OCI-LY7 (cell line): ENCODE measurements at regions not wholly inside any gene's neighbourhood (a gene's known extent, or its start where the extent isn't known, plus 50 kb on each side); places are given as distances from the start of the nearest gene placed in this dataset.
A peak's percentile ranks its signal among the peaks of the same experiment; 100 is the strongest.

Experiments used
- BruUV-seq: library from RNA; stranded (reverse); fragments of 400-500 nt; replicated peaks from 2 replicates; lab custom pipeline; 2021; lab: Mats Ljungman, UMichigan
- CTCF ChIA-PET: fragments of 300-600 bp; sonication (Branson Sonifier 250); formaldehyde crosslinking; loops from one replicate; lab custom pipeline; 2022; ENCODE audit warnings: antibody characterized with exemption; ENCODE audit not compliant: unreplicated experiment; lab: Charles Lee
- POLR2A ChIA-PET: fragments of 300-600 bp; sonication (Branson Sonifier 250); formaldehyde crosslinking; loops from one replicate; lab custom pipeline; 2022; ENCODE audit warnings: antibody characterized with exemption; lab: Charles Lee
- DNase-seq: peaks from one replicate; pipeline ENCODE4 v3.0.0-alpha.2; 2015; ENCODE audit warnings: low spot score
- H2AFZ ChIP-seq: fragments of 200-600 bp; sonication (generic), shearing (Covaris generic); 2 replicates; pipeline ENCODE4 v1.6.1; 2014; ENCODE audit warnings: mild to moderate bottlenecking, antibody characterized with exemption, low read length, moderate library complexity
- H3K27ac ChIP-seq: fragments of 200-600 bp; sonication (generic); 2 replicates; pipeline ENCODE4 v1.5.1; 2014; ENCODE audit warnings: mixed run types, low read depth, mild to moderate bottlenecking, moderate library complexity, low read length, inconsistent platforms; ENCODE audit not compliant: poor library complexity, severe bottlenecking
- H3K36me3 ChIP-seq: fragments of 200-600 bp; sonication (generic); 2 replicates; pipeline ENCODE4 v1.6.1; 2014; ENCODE audit warnings: mild to moderate bottlenecking, antibody characterized with exemption, low read length, moderate library complexity, mixed read lengths; ENCODE audit not compliant: insufficient read depth
- H3K4me1 ChIP-seq: fragments of 200-600 bp; sonication (generic); 2 replicates; pipeline ENCODE4 v1.5.1; 2014; ENCODE audit warnings: mild to moderate bottlenecking, low read length; ENCODE audit not compliant: insufficient read depth, poor library complexity, severe bottlenecking
- H3K4me2 ChIP-seq: fragments of 200-600 bp; sonication (generic); 2 replicates; pipeline ENCODE4 v1.6.1; 2014; ENCODE audit warnings: mild to moderate bottlenecking, low read length
- H3K4me3 ChIP-seq: fragments of 200-600 bp; sonication (generic); 2 replicates; pipeline ENCODE4 v1.5.1; 2014; ENCODE audit warnings: mild to moderate bottlenecking, low read depth, low read length; ENCODE audit not compliant: poor library complexity, severe bottlenecking
- H3K79me2 ChIP-seq: fragments of 200-600 bp; sonication (generic); 2 replicates; pipeline ENCODE4 v1.6.1; 2016; ENCODE audit warnings: low read depth, mild to moderate bottlenecking, low read length, moderate library complexity, mixed read lengths; ENCODE audit not compliant: insufficient read depth
- H3K9me2 ChIP-seq: fragments of 200-600 bp; sonication (generic); 2 replicates; pipeline ENCODE4 v1.6.1; 2016; ENCODE audit warnings: mild to moderate bottlenecking, low read length, mixed read lengths; ENCODE audit not compliant: insufficient read depth
- H3K9me3 ChIP-seq: fragments of 200-600 bp; sonication (generic); 2 replicates; pipeline ENCODE4 v1.6.1; 2014; ENCODE audit warnings: mild to moderate bottlenecking, mixed run types, low read length, mixed read lengths
- H4K20me1 ChIP-seq: fragments of 200-600 bp; sonication (generic); 2 replicates; pipeline ENCODE4 v1.6.1; 2014; ENCODE audit warnings: mild to moderate bottlenecking, antibody characterized with exemption, low read length, moderate library complexity, mixed read lengths; ENCODE audit not compliant: insufficient read depth
- EZH2phosphoT487 ChIP-seq: fragments of 200-600 bp; sonication (generic); IDR thresholded peaks from 2 replicates; pipeline ENCODE4 v1.6.1; 2018; ENCODE audit warnings: low read depth, borderline replicate concordance, mild to moderate bottlenecking, mixed run types, antibody characterized with exemption, low read length, moderate library complexity, mixed read lengths
- intact Hi-C: fragments of 100-400 bp; cut with micrococcal nuclease; formaldehyde crosslinking; loops from one replicate; pipeline ENCODE4 v1.10.0; 2022; ENCODE audit not compliant: unreplicated experiment
- TF ChIP-seq, protein P1 (sequence below): fragments of 200-600 bp; sonication (generic); conservative IDR thresholded peaks from 2 replicates; pipeline ENCODE4 v1.5.1; 2014; ENCODE audit warnings: mild to moderate bottlenecking, antibody characterized with exemption, low read length, moderate library complexity, mixed read lengths

DNA sequence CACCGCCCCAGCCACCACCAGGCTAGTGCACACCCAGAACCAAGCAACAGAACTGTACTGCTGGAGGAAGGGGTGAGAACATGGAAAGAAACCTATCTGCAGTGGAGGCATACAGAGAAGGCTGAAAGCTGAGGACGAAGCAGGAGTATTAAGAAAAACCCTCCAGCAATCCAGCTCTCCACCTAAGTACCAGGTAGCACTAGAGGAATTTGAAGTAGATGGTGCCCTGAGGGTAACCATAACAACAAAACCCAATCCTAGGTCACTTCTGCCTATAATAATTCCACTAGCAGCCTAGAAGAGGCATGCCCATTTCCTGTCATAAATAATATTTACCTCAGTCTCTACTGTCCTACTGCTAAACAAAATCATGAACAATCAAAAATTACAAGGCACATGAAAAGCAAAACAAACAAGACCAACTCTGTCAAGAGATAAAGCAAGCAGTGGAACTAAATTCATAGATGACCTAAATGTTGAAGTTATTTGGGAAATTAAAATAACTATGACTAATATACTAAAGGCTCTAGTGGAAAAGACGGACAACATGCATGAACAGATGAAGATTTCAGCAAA, 51.1 kb downstream of the HYCC1 start:
- TF ChIP-seq, protein P1, sequence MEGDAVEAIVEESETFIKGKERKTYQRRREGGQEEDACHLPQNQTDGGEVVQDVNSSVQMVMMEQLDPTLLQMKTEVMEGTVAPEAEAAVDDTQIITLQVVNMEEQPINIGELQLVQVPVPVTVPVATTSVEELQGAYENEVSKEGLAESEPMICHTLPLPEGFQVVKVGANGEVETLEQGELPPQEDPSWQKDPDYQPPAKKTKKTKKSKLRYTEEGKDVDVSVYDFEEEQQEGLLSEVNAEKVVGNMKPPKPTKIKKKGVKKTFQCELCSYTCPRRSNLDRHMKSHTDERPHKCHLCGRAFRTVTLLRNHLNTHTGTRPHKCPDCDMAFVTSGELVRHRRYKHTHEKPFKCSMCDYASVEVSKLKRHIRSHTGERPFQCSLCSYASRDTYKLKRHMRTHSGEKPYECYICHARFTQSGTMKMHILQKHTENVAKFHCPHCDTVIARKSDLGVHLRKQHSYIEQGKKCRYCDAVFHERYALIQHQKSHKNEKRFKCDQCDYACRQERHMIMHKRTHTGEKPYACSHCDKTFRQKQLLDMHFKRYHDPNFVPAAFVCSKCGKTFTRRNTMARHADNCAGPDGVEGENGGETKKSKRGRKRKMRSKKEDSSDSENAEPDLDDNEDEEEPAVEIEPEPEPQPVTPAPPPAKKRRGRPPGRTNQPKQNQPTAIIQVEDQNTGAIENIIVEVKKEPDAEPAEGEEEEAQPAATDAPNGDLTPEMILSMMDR: no peak
- no peak for TF ChIP-seq EZH2phosphoT487
- no peak overlapping the region for H3K27ac ChIP-seq
- no peaks in the 10 kb centered on the region for H3K4me1 ChIP-seq
- DNase-seq: no peak
- BruUV-seq: no TSS peak
- H4K20me1 ChIP-seq: no peaks in the 10 kb centered on the region
- H2AFZ ChIP-seq: no peak overlapping the region
- POLR2A ChIA-PET: interaction anchor here (0.7 to 1.5 kb wide), 2 partner anchors 11 to 22 kb away, joined by 3 to 6 read pairs; no protein-coding TSS in a partner anchor
- H3K9me3 ChIP-seq: no peaks in the 10 kb centered on the region
- H3K4me3 ChIP-seq: no peak overlapping the region
- peaks cover 85% of the 10 kb centered on the region for H3K36me3 ChIP-seq
- intact Hi-C loops: no loop called here
- no peaks in the 10 kb centered on the region for H3K9me2 ChIP-seq
- no peak overlapping the region for H3K4me2 ChIP-seq
- no peaks in the 10 kb centered on the region for H3K79me2 ChIP-seq
- CTCF ChIA-PET: no interaction called here

DNA sequence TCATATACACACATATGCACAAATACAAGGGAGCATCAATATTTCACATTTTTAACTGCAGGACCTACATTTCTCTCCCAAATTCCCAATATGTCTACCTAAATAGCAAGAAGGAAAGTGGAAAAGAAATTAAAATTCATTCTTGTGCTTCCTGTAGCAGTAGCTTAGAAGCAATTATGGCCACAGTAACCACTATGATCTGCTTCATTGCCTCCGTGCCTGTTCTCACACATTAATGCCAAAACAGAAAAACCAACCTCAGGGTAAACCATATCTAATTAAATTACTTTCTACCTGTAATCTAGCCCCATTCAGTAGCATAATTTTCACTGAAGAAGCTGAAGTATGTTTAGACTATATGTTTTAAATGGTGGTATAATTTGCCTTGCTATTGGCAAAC, 55.2 kb downstream of the HYCC1 start:
- no peak overlapping the region for H3K4me3 ChIP-seq
- intact Hi-C loops: loop anchor here (5.0 kb wide), 1 partner anchor 54 kb away; the partner anchor contains the start of gene HYCC1
- H3K9me3 ChIP-seq: no peaks in the 10 kb centered on the region
- TF ChIP-seq, protein P1: no peak
- TF ChIP-seq EZH2phosphoT487: no peak
- H3K36me3 ChIP-seq: peaks cover 80% of the 10 kb centered on the region
- ChIA-PET POLR2A (interaction anchor here (0.7 to 1.1 kb wide), 5 partner anchors 12 to 97 kb away, joined by 3 to 4 read pairs (median 3); no protein-coding TSS in a partner anchor), CTCF (no interaction called here)
- no TSS peak for BruUV-seq
- H4K20me1 ChIP-seq: no peaks in the 10 kb centered on the region
- H2AFZ ChIP-seq: no peak overlapping the region
- H3K27ac ChIP-seq: no peak overlapping the region
- DNase-seq: no peak
- H3K4me2 ChIP-seq: no peak overlapping the region
- H3K9me2 ChIP-seq: no peaks in the 10 kb centered on the region
- no peaks in the 10 kb centered on the region for H3K4me1 ChIP-seq
- H3K79me2 ChIP-seq: no peaks in the 10 kb centered on the region

DNA sequence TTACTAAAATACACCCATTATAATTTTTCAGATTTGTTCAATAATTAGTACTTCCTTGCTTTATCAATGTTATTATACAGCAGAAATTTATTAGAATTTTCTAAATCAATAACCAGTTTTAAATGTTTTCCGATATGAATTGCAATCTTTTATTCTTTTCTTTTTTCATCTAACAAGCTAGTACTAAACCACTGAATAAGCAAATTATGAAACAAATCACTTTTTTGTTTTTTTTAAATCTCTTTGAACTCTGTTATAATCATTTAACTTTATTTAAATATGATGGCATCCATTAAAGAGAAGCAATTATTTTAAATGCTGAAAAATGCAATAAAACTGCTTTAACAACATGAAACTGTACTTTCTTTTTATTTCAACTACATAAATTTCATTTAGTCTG, 59.7 kb downstream of the HYCC1 start:
- Histone ChIP-seq H3K36me3 (peaks cover 58% of the 10 kb centered on the region), H3K4me1 (no peaks in the 10 kb centered on the region), H3K9me2 (no peaks in the 10 kb centered on the region), H3K4me3 (no peak overlapping the region), H3K79me2 (no peaks in the 10 kb centered on the region), H2AFZ (no peak overlapping the region), H3K9me3 (no peaks in the 10 kb centered on the region), H3K4me2 (no peak overlapping the region), H3K27ac (no peak overlapping the region), H4K20me1 (no peaks in the 10 kb centered on the region)
- POLR2A ChIA-PET: interaction anchor here (1.6 kb wide), 1 partner anchor 48 kb away, joined by 5 read pairs; no protein-coding TSS in a partner anchor
- no peak for TF ChIP-seq EZH2phosphoT487
- TF ChIP-seq, protein P1: no peak
- TSS peak; percentile 1 for BruUV-seq
- DNase-seq: no peak
- CTCF ChIA-PET: no interaction called here
- intact Hi-C loops: no loop called here
